Muscle of back (tissue), 3 donors: ENCODE measurements at regions not wholly inside any gene's neighbourhood (a gene's known extent, or its start where the extent isn't known, plus 50 kb on each side); places are given as distances from the start of the nearest gene placed in this dataset.

Source experiments
- DNase-seq, 3 donors: peaks; one replicate each; pipeline versions ENCODE4 v3.0.0 to v3.0.0-alpha.2; 2013

DNA sequence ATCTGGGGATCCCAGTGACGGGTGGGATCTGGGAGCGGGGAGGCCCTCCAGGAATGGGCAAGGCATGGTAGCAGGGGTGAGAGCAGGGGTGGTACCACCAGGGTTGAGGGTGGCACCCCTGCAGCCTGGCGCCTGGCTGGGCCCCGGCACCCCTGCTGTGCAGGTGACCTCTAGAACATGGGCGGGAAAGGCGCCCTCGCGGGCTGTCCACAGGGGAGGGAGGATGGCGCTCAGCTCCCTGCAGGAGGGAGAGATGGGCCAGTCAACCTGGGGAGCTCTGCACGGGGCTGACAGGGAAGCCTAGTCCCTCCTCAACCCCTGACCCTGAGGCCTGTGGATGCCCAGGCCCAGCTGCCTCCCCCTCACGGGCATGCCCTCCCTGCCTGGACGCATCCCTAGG is 61.6 kb upstream of the SLCO4A1 start:
- no peak for DNase-seq

DNA sequence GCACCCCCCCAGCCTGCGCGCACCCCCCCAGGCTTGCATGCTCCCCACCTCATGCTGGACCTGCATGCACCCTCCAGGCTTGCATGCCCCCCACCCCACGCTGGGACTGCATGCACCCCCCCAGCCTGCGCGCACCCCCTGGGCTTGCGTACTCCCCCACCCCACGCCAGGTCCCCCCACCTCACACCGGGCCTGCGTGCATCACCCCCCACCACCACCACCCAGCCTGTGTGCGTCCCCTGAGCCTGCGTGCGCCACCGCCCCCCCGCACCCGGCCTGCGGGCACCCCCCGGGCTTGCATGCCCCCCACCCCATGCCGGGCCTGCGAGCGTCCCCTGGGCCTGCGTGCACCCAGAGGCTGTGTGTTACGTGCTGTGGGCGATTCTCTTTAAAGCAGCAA is 61.0 kb upstream of the SLCO4A1 start:
- DNase-seq, result no peak

DNA sequence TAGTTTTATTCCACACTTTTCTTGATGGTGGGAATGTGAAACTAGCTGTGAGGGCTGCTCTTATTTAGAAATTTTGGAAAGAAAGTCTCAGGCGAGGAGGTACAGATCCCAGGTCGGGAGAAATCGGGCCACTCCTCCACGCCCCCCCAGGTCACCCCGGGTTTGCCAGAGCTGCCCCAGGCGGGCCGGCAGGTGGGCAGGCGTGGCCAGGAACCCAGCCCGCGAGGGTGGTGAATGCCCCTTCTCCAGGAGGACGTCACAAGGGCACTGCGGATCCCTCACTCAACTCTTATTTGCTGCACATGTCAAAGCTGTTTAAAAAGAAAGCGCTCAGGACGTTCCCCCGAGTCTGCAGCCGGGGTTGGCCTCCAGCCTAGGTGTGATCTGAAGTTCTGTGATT is 60.5 kb upstream of the SLCO4A1 start:
- DNase-seq, result no peak

DNA sequence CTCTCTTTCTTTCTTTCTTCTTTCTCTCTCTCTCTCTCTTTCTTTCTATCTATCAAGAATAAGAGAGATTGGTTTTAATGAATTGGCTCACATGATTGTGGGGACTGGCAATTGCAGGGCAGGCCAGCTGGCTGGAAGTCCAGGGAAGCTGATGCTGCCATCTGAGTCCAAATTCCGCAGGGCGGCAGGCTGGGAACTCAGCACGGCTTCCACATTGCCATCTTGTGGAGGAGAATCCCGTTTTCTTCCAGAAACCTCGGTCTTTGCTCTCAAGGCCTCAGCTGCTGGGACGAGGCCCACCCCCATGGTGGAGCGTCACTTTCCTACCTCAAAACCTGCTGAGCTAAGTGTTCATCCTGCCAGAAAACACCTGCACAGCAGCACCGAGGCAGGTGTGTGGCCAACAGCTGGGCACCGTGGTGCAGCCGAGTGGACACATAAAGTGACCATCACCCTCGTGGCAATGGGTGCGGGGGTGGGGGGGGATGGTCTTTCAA is 58.8 kb upstream of the SLCO4A1 start:
- DNase-seq, result no peak

DNA sequence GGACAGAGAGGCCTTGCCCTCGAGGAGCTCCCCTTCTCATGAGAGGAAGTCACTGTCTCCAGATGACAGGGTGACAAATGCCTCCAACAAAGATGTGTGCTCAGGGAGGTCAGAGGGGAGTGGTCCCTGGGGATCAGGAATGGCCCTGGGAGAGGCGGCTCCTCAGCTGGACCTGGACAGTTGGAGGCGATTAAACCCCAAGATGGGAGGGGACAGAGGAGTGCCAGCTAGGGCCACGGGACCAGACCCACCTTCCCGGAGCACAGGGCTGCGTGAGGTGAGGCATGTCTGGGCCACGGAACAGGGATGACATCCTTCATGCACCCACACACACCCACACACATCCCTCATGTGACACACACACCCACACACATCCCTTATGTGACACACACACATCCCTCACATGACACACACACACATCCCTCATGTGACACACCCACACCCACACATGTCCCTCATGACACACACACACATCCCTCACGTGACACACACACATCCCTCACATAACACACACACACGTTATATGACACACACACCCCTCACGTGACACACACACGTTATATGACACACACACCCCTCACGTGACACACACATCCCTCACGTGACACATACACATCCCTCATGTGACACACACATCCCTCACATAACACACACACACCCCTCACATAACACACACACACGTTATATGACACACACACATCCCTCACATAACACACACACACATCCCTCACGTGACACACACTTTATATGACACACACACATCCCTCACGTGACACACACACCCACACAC is 57.4 kb upstream of the SLCO4A1 start:
- DNase-seq, result no peak

DNA sequence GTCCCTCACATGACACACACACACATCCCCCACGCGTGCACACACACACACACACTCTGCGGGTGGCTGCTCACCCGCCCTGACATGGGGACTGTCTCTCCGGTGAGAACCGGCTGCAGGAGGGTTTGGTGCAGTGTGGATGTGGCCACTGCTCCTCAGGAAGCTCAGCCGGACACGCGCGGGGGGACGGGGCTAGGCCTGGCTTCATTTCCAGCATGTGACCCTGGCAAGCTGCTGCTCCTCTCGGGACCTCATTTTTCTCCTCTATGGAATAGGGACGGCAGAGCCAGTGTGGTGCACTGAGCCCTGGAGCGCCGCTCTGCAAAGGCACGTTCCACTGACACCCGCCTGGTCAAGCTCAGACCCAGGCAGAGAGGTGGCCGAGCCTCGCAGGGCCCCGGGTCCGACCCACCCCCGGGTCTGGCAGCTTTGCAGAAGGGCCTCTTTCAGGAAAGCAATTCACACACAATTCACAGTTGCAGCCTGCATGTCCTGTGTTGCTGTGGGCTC is 56.8 kb upstream of the SLCO4A1 start:
- no peak for DNase-seq

DNA sequence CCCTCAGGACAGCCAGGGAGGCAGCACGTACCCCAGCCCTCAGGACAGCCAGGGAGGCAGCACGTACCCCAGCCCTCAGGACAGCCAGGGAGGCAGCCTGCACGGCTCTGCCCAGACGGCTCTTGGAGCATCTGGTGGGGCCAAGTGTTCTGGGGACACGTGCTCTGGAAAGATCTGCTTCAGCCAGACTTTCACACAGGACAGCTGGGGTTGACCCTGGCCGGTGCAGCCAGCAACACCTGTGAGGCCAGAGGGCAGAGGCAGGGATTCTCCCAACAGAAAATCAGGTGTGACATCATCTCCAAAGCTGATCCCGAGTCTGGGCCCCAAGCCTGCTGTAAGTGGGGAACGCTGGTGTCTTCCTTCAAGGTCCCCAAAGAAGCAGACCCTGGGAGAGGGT is 55.5 kb upstream of the SLCO4A1 start:
- no peak for DNase-seq

DNA sequence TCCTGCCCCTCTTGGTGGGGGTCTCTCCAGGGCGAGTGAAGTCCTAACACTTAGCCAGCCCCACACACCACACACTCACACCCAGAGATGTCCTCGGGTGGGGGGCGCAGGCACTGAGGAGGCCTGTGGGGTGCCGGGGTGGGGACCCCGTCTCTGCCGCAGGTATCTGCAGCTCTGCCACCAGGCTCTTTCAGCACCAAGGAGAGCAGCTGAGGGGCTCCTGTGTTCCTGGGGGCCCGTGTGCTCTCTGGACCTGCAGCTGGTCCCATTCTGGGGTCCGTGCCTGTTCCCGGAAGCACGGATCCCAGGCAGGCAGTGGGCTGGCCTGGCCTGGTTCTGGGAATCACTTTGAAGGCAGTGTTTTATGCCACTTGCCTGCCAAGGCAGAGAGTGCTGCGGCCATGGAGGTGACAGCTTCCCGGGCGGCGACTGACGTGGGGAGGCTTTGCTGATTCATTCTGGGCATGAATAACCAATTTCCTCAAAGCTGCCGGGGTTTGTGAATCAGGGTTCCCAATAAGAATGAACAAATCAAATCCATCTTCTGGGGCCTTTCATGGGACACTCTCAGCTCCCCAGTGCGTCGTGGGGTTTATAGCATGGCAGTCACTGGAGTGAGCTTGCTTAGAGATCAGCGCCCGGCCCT is 54.4 kb upstream of the SLCO4A1 start:
- DNase-seq, result no peak

DNA sequence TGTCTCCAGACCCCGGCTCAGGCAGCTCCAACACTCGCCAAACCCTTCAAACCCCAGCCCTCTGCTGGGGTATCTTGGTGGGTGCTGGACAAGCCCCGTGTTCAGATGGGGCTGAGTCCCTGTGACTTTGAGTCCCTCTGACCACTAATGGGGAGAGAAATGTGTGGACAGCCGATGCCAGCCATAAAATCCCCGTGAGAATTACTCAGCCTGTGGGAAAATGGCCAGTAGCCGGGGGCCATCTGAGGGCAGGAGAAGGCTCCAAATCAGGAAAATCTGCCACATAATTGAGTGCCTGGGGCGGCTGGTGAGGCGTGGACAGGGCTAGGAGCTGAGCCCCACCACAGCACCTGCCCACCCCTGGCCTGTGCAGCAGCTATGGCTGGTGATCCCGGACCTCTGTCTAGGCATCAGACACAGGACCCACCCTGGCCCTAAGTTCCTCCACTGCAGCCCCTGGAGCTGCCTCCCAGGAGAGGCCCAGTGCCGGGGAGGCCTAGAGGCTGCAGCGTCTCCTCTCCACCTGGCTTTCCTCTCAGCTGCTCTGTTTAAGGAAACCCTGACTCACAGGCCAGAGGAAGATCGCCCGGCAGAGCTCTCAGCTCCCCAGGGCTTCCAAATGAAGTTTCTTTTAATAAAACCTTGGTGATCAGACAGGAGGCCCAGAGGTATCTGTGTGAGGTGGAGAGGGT is 53.7 kb upstream of the SLCO4A1 start:
- no peak for DNase-seq

DNA sequence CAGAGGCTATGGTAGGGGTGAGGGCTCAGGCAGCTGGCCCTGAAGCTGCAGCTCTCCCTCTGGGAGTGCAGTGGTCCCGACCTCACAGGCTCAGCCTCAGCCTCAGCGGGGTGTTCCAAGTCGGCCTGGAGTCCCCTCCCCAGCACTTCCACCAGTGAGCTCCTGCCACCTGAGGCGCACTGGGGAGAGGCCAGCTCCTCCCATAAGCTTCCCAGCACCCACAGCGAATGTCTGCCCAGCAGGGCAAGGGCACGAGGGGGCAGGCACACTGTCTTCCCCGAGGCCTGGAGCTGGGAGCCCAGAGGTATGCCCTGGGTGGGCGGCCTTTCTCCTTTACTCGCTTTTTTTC is 53.2 kb upstream of the SLCO4A1 start:
- no peak for DNase-seq

DNA sequence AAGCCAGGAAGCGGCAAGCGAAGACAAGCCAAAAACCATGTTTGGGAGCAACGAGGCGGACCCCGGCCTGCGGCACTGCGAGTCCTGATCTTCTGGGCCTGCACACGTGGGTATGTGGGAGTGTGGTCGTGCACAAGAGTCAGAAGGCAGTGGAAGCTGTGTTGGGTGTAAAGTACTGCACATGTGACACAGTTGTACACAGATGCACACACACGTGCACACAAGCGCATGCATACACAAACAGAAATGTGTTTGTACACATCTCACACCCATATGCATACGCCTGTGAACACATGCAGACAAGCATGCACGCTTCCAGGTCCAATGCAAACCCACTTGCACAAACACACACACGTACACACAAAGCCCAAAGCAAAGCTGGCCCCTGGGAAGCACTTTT is 52.6 kb upstream of the SLCO4A1 start:
- no peak for DNase-seq

DNA sequence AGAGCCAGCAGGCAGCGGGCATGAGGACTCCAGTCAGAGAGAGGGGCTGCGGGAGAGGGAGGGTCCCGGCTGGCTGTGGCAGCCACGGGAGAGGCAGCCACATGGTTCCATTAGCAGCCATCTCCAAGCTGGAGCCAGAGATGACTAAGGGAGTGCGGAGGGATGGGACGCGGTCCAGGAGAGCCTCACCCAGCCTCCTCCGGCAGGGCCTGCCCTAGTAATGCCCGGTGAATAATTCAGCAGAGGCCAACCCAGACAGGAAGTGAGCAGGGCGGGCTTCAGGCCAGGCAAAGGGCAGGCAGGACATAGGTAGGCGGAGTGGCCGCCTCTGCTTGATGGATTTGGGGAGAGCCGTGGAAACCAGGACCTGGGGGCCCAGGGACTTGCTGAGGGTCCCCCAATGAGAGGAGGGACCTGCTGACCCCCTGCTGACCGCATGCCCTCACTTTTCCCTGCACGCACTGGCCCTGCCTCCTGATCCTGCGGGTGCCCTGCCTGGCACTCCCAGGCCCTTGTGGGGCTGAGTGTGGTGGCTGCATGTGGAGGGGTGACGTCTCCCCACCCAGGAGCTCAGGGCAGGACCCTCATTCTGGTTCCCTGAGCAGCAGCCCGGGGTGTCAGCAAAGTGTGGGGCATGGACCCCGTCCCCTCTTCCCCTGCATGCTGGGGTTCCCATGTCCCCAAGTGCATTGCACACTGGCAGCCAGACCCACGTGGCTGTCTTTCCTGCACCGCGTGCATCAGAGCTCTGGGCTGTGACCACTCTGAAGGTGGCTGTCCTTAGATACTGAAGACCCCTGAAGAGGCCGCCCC is 51.8 kb upstream of the SLCO4A1 start:
- DNase-seq, result no peak

DNA sequence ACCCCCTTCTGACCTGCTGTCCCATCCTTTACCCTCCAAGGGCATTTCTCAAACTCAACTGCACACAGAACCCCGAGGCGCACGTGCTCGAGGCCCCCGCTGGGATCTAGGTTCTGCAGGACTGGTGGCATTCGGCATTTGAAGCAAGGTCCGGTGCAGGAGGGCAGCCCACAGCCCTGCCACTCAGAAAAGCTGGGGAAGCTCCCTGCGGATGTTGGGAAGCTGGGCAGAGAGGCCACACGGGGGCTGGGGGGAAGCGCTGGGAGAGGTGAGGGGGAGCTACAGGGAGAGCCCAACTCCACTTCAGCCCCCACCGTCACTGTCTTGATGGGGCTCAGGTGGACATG is 51.2 kb upstream of the SLCO4A1 start:
- DNase-seq, result no peak

DNA sequence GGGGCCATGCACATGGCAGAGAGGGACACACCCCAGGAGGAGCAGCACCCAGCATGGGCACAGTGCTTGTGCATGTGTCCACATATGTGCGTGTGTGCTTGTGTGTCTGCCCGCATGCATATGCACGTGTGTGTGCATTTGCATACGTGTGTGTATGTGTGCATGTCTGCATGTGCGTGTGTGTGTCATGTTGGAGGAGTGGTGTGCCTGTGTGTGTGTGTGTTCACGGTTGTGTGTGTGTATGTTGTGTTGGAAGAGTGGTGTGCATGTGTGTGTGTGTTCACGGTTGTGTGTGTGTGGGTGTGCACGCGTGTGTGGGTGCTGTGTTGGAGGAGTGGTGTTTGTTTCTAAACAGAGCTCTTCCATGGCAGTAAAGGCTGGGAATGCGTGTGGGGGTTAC is 50.7 kb upstream of the SLCO4A1 start:
- DNase-seq, result no peak
